WTC11 (cell line): ENCODE measurements at regions not wholly inside any gene's neighbourhood (a gene's known extent, or its start where the extent isn't known, plus 50 kb on each side); places are given as distances from the start of the nearest gene placed in this dataset.

Experiments
- ATAC-seq: fragments of 200-7000 bp; cut with Tn5 transposase; 2 replicates; pipeline ENCODE4 v1.10.0; 2021; ENCODE audit warnings: mild to moderate bottlenecking, moderate library complexity
- CTCF ChIA-PET: fragments of 300-600 bp; sonication (Branson Sonifier 250); formaldehyde crosslinking; loops from one replicate; lab custom pipeline; 2021; ENCODE audit warnings: antibody characterized with exemption; lab: Charles Lee
- POLR2A ChIA-PET: fragments of 350-600 bp; sonication (Branson Sonifier 250); formaldehyde crosslinking; loops from one replicate; lab custom pipeline; 2021; ENCODE audit warnings: antibody characterized with exemption; lab: Charles Lee
- DNase-seq: peaks from one replicate; pipeline ENCODE4 v3.0.0; 2021; ENCODE audit warnings: low spot score
- H3K27ac Mint-ChIP-seq: 2 replicates; pipeline ENCODE4 v1.8.0; 2021; ENCODE audit warnings: mixed read lengths
- H3K27me3 Mint-ChIP-seq: 2 replicates; pipeline ENCODE4 v1.8.0; 2021; ENCODE audit warnings: low read depth, mild to moderate bottlenecking, moderate library complexity, mixed read lengths
- H3K36me3 Mint-ChIP-seq: 2 replicates; pipeline ENCODE4 v1.8.0; 2021; ENCODE audit warnings: mixed read lengths
- H3K4me1 Mint-ChIP-seq: 2 replicates; pipeline ENCODE4 v1.8.0; 2022; ENCODE audit warnings: mixed read lengths
- H3K4me3 Mint-ChIP-seq: 2 replicates; pipeline ENCODE4 v1.8.0; 2021; ENCODE audit warnings: mild to moderate bottlenecking, moderate library complexity, mixed read lengths
- H3K9me3 Mint-ChIP-seq: 2 replicates; pipeline ENCODE4 v1.8.0; 2021; ENCODE audit warnings: mixed read lengths
- AFF4 ChIP-seq: sonication (generic); formaldehyde crosslinking; IDR thresholded peaks from 2 replicates; pipeline ENCODE4 v1.8.1; 2023; ENCODE audit warnings: mild to moderate bottlenecking, missing genetic modification reagents, borderline replicate concordance
- ATF6 ChIP-seq: sonication (generic); formaldehyde crosslinking; IDR thresholded peaks from 2 replicates; pipeline ENCODE4 v1.8.1; 2023; ENCODE audit warnings: mild to moderate bottlenecking, missing genetic modification reagents
- CDX4 ChIP-seq: fragments of 250-450 bp; sonication (Bioruptor Pico); IDR thresholded peaks from 2 replicates; pipeline ENCODE4 v1.9.0; 2021; ENCODE audit warnings: moderate library complexity, mild to moderate bottlenecking, inconsistent platforms, borderline replicate concordance
- CREB1 ChIP-seq: sonication (generic); formaldehyde crosslinking; IDR thresholded peaks from 2 replicates; pipeline ENCODE4 v1.8.0; 2023; ENCODE audit warnings: mild to moderate bottlenecking, missing genetic modification reagents
- CREM ChIP-seq: sonication (generic); formaldehyde crosslinking; IDR thresholded peaks from 2 replicates; pipeline ENCODE4 v1.8.1; 2022; ENCODE audit warnings: mild to moderate bottlenecking, missing genetic modification reagents, moderate library complexity
- E2F5 ChIP-seq: sonication (generic); formaldehyde crosslinking; IDR thresholded peaks from 2 replicates; pipeline ENCODE4 v1.8.1; 2022; ENCODE audit warnings: mild to moderate bottlenecking, moderate library complexity, missing genetic modification reagents
- EMX1 ChIP-seq: fragments of 250-450 bp; sonication (Bioruptor Pico); IDR thresholded peaks from 2 replicates; pipeline ENCODE4 v1.8.0; 2021; ENCODE audit warnings: mild to moderate bottlenecking
- ERG ChIP-seq: fragments of 250-450 bp; sonication (Bioruptor Pico); IDR thresholded peaks from 2 replicates; pipeline ENCODE4 v1.8.0; 2021; ENCODE audit warnings: mild to moderate bottlenecking
- ETV6 ChIP-seq: sonication (generic); formaldehyde crosslinking; IDR thresholded peaks from 2 replicates; pipeline ENCODE4 v1.8.1; 2022; ENCODE audit warnings: mild to moderate bottlenecking, missing genetic modification reagents
- GRHL2 ChIP-seq: fragments of 250-450 bp; sonication (Bioruptor Pico); IDR thresholded peaks from 2 replicates; pipeline ENCODE4 v1.8.0; 2022; ENCODE audit warnings: mild to moderate bottlenecking, moderate library complexity; ENCODE audit not compliant: insufficient replicate concordance, severe bottlenecking
- IRF2 ChIP-seq: sonication (generic); formaldehyde crosslinking; IDR thresholded peaks from 2 replicates; pipeline ENCODE4 v1.8.0; 2022; ENCODE audit warnings: low read depth, missing genetic modification reagents, borderline replicate concordance
- MLX ChIP-seq: sonication (generic); formaldehyde crosslinking; IDR thresholded peaks from 2 replicates; pipeline ENCODE4 v1.8.1; 2023; ENCODE audit warnings: mild to moderate bottlenecking, missing genetic modification reagents, moderate library complexity
- MXD4 ChIP-seq: fragments of 250-450 bp; sonication (Bioruptor Pico); IDR thresholded peaks from 2 replicates; pipeline ENCODE4 v1.8.0; 2021; ENCODE audit warnings: mild to moderate bottlenecking, moderate library complexity, borderline replicate concordance
- NFATC4 ChIP-seq: fragments of 250-450 bp; sonication (Bioruptor Pico); IDR thresholded peaks from 2 replicates; pipeline ENCODE4 v1.9.0; 2021; ENCODE audit warnings: mild to moderate bottlenecking
- NR2C2 ChIP-seq: sonication (generic); formaldehyde crosslinking; IDR thresholded peaks from 2 replicates; pipeline ENCODE4 v1.8.0; 2022; ENCODE audit warnings: mild to moderate bottlenecking, missing genetic modification reagents
- STAT6 ChIP-seq: sonication (generic); formaldehyde crosslinking; conservative IDR thresholded peaks from 2 replicates; pipeline ENCODE4 v1.8.1; 2023; ENCODE audit warnings: mild to moderate bottlenecking, low read depth, missing genetic modification reagents, moderate library complexity
- ZMAT4 ChIP-seq: fragments of 250-450 bp; sonication (Bioruptor Pico); IDR thresholded peaks from 2 replicates; pipeline ENCODE4 v1.9.0; 2021; ENCODE audit warnings: mild to moderate bottlenecking
- ZNF263 ChIP-seq: sonication (generic); formaldehyde crosslinking; IDR thresholded peaks from 2 replicates; pipeline ENCODE4 v1.8.1; 2022; ENCODE audit warnings: low read depth, mild to moderate bottlenecking, moderate library complexity, missing genetic modification reagents
- ZSCAN18 ChIP-seq: fragments of 250-450 bp; sonication (Bioruptor Pico); IDR thresholded peaks from 2 replicates; pipeline ENCODE4 v2.1.2; 2022; ENCODE audit warnings: mild to moderate bottlenecking, moderate library complexity

GRCh38 chr1:80876035-80876434 is 924.7 kb upstream of the ADGRL2 start:
- Mint-ChIP-seq H3K27me3 (no peaks in the 10 kb centered on the region), H3K9me3 (no peaks in the 10 kb centered on the region)
- ATAC-seq, result no peak
- POLR2A ChIA-PET, result no interaction called here
- CTCF ChIA-PET, result no interaction called here
- TF ChIP-seq CREB1 (no peak), AFF4 (CRISPR knock-in tag) (no peak), STAT6 (no peak), ZMAT4 (no peak), CREM (CRISPR knock-in tag) (no peak), GRHL2 (no peak), ATF6 (CRISPR knock-in tag) (no peak), ZSCAN18 (no peak), MXD4 (CRISPR knock-in tag) (no peak), NFATC4 (CRISPR knock-in tag) (no peak), EMX1 (CRISPR knock-in tag) (no peak), ETV6 (CRISPR knock-in tag) (no peak), CDX4 (CRISPR knock-in tag) (no peak), NR2C2 (CRISPR knock-in tag) (no peak), ERG (CRISPR knock-in tag) (no peak), ZNF263 (CRISPR knock-in tag) (no peak), IRF2 (CRISPR knock-in tag) (no peak), E2F5 (no peak), MLX (CRISPR knock-in tag) (no peak)
- TF ChIP-seq, all 79 proteins: peak for 0
- no peak overlapping the region for H3K27ac Mint-ChIP-seq
- DNase-seq, result no peak
- H3K36me3 Mint-ChIP-seq, result no peaks in the 10 kb centered on the region
- no peak overlapping the region for H3K4me3 Mint-ChIP-seq
- H3K4me1 Mint-ChIP-seq, result no peaks in the 10 kb centered on the region
